H9 (cell line): ENCODE measurements at regions not wholly inside any gene's neighbourhood (a gene's known extent, or its start where the extent isn't known, plus 50 kb on each side); places are given as distances from the start of the nearest gene placed in this dataset.

Source experiments
- DNase-seq: peaks from one replicate; pipeline ENCODE4 v3.0.0-alpha.2; 2017
- H2AFZ ChIP-seq: one replicate; pipeline ENCODE4 v1.6.1; 2013; ENCODE audit warnings: mild to moderate bottlenecking, low read length, control low read depth, moderate library complexity
- H2AK5ac ChIP-seq: 2 replicates; pipeline ENCODE4 v1.6.1; 2013; ENCODE audit warnings: low read length, control low read depth, mixed read lengths; ENCODE audit not compliant: insufficient read length
- H2BK120ac ChIP-seq: one replicate; pipeline ENCODE4 v1.6.1; 2013; ENCODE audit warnings: low read depth, mild to moderate bottlenecking, low read length, control low read depth, inconsistent platforms; ENCODE audit not compliant: poor library complexity, severe bottlenecking
- H2BK12ac ChIP-seq: 2 replicates; pipeline ENCODE4 v1.6.1; 2013; ENCODE audit warnings: low read length, control low read depth, mixed read lengths, low read depth; ENCODE audit not compliant: insufficient read length
- H2BK15ac ChIP-seq: 2 replicates; pipeline ENCODE4 v1.6.1; 2013; ENCODE audit warnings: low read depth, low read length, control low read depth
- H2BK20ac ChIP-seq: one replicate; pipeline ENCODE4 v1.6.1; 2013; ENCODE audit warnings: low read depth, mild to moderate bottlenecking, low read length, control low read depth, inconsistent platforms; ENCODE audit not compliant: poor library complexity, severe bottlenecking
- H2BK5ac ChIP-seq: 2 replicates; pipeline ENCODE4 v1.6.1; 2013; ENCODE audit warnings: low read length, control low read depth, mixed read lengths; ENCODE audit not compliant: insufficient read length
- H3K14ac ChIP-seq: 2 replicates; pipeline ENCODE4 v1.6.1; 2013; ENCODE audit warnings: low read length, control low read depth; ENCODE audit not compliant: insufficient read depth
- H3K18ac ChIP-seq: 2 replicates; pipeline ENCODE4 v1.6.1; 2013; ENCODE audit warnings: low read depth, mild to moderate bottlenecking, mixed read lengths, low read length, control low read depth; ENCODE audit not compliant: insufficient read length
- H3K23ac ChIP-seq: 2 replicates; pipeline ENCODE4 v1.6.1; 2013; ENCODE audit warnings: low read length, control low read depth, mixed read lengths, low read depth; ENCODE audit not compliant: insufficient read length
- H3K23me2 ChIP-seq: 2 replicates; pipeline ENCODE4 v1.6.1; 2013; ENCODE audit warnings: low read depth, mild to moderate bottlenecking, mixed read lengths, low read length, control low read depth; ENCODE audit not compliant: insufficient read length, poor library complexity, severe bottlenecking
- H3K27ac ChIP-seq: 2 replicates; pipeline ENCODE4 v1.5.1; 2013; ENCODE audit warnings: low read length, control low read depth, mixed read lengths, low read depth; ENCODE audit not compliant: insufficient read length
- H3K27me3 ChIP-seq: 2 replicates; pipeline ENCODE4 v1.6.1; 2013; ENCODE audit warnings: low read length, control low read depth, inconsistent platforms; ENCODE audit not compliant: insufficient read depth
- H3K4ac ChIP-seq: 2 replicates; pipeline ENCODE4 v1.6.1; 2013; ENCODE audit warnings: low read depth, mild to moderate bottlenecking, control low read depth, inconsistent platforms, low read length, moderate library complexity
- H3K4me1 ChIP-seq: 2 replicates; pipeline ENCODE4 v1.6.1; 2013; ENCODE audit warnings: low read length, control low read depth, inconsistent platforms; ENCODE audit not compliant: insufficient read depth
- H3K4me2 ChIP-seq: 2 replicates; pipeline ENCODE4 v1.6.1; 2013; ENCODE audit warnings: low read length, control low read depth, mixed read lengths; ENCODE audit not compliant: insufficient read length, insufficient read depth
- H3K56ac ChIP-seq: 2 replicates; pipeline ENCODE4 v1.6.1; 2013; ENCODE audit warnings: low read depth, mild to moderate bottlenecking, mixed read lengths, low read length, control low read depth; ENCODE audit not compliant: insufficient read length
- H3K79me1 ChIP-seq: 2 replicates; pipeline ENCODE4 v1.6.1; 2013; ENCODE audit warnings: low read depth, mild to moderate bottlenecking, moderate library complexity, low read length, control low read depth, inconsistent platforms; ENCODE audit not compliant: insufficient read depth, poor library complexity, severe bottlenecking
- H3K79me2 ChIP-seq: 2 replicates; pipeline ENCODE4 v1.6.1; 2013; ENCODE audit warnings: low read length, control low read depth, inconsistent platforms; ENCODE audit not compliant: insufficient read depth
- H3K9ac ChIP-seq: 2 replicates; pipeline ENCODE4 v1.6.1; 2013; ENCODE audit warnings: low read length, control low read depth, mixed read lengths; ENCODE audit not compliant: insufficient read length; ENCODE audit errors: extremely low read depth
- H3K9me3 ChIP-seq: one replicate; pipeline ENCODE4 v1.6.1; 2013; ENCODE audit warnings: low read depth, low read length, inconsistent platforms; ENCODE audit not compliant: control insufficient read depth
- H3T11ph ChIP-seq: one replicate; pipeline ENCODE4 v1.6.1; 2013; ENCODE audit warnings: mild to moderate bottlenecking, low read length, control low read depth, inconsistent platforms
- H4K20me1 ChIP-seq: one replicate; pipeline ENCODE4 v1.6.1; 2013; ENCODE audit not compliant: control insufficient read depth, insufficient read length, insufficient read depth
- H4K5ac ChIP-seq: 2 replicates; pipeline ENCODE4 v1.6.1; 2013; ENCODE audit warnings: low read depth, mild to moderate bottlenecking, mixed read lengths, low read length, control low read depth; ENCODE audit not compliant: insufficient read length
- H4K8ac ChIP-seq: replicated peaks from 2 replicates; pipeline ENCODE4 v1.6.1; 2013; ENCODE audit warnings: low read length, control low read depth, mixed read lengths, low read depth; ENCODE audit not compliant: insufficient read length
- H4K91ac ChIP-seq: 2 replicates; pipeline ENCODE4 v1.6.1; 2013; ENCODE audit warnings: low read depth, mild to moderate bottlenecking, moderate library complexity, mixed read lengths, low read length, control low read depth; ENCODE audit not compliant: insufficient read length
- H3K27ac Mint-ChIP-seq, 3 experiments: 2 replicates in 2 of 3; 3 replicates in 1 of 3; pipeline ENCODE4 v1.8.0; 2020 to 2021; ENCODE audit warnings: mixed read lengths in 3 of 3, mild to moderate bottlenecking in 1 of 3, moderate library complexity in 1 of 3
- H3K27me3 Mint-ChIP-seq: 2 replicates; pipeline ENCODE4 v1.8.0; 2021; ENCODE audit warnings: low read depth, mild to moderate bottlenecking, moderate library complexity, mixed read lengths
- H3K36me3 Mint-ChIP-seq, 3 experiments: 2 replicates in 2 of 3; 3 replicates in 1 of 3; pipeline ENCODE4 v1.8.0; 2020 to 2021; ENCODE audit warnings: low read depth in 3 of 3, mixed read lengths in 3 of 3; ENCODE audit not compliant: insufficient read depth in 1 of 3
- H3K4me1 Mint-ChIP-seq, 2 experiments: 2 replicates each; pipeline ENCODE4 v1.8.0; 2020; ENCODE audit warnings: mixed read lengths in 2 of 2
- H3K4me3 Mint-ChIP-seq, 2 experiments: 2 replicates in 1 of 2; 3 replicates in 1 of 2; pipeline ENCODE4 v1.8.0; 2020 to 2021; ENCODE audit warnings: mild to moderate bottlenecking in 2 of 2, mixed read lengths in 2 of 2, moderate library complexity in 1 of 2
- H3K9me3 Mint-ChIP-seq, 2 experiments: 2 replicates in 1 of 2; 3 replicates in 1 of 2; pipeline ENCODE4 v1.8.0; 2020; ENCODE audit warnings: mild to moderate bottlenecking in 2 of 2, mixed read lengths in 2 of 2, moderate library complexity in 1 of 2
- CTCF ChIP-seq: fragments of 200-600 bp; sonication (generic); conservative IDR thresholded peaks from 3 replicates; pipeline ENCODE4 v1.8.0; 2021; ENCODE audit warnings: antibody characterized with exemption, mild to moderate bottlenecking
- WGBS: extraction: QIAGEN DNeasy Blood & Tissue Kit; methylation state at CpG from one replicate; pipeline ENCODE4 v1.1.7; 2013; ENCODE audit warnings: missing lambda C conversion rate, low lambda C conversion rate, mixed read lengths; ENCODE audit not compliant: insufficient read length; ENCODE audit errors: extremely low coverage; 5-methylcytosine and 5-hydroxymethylcytosine counted together

DNA sequence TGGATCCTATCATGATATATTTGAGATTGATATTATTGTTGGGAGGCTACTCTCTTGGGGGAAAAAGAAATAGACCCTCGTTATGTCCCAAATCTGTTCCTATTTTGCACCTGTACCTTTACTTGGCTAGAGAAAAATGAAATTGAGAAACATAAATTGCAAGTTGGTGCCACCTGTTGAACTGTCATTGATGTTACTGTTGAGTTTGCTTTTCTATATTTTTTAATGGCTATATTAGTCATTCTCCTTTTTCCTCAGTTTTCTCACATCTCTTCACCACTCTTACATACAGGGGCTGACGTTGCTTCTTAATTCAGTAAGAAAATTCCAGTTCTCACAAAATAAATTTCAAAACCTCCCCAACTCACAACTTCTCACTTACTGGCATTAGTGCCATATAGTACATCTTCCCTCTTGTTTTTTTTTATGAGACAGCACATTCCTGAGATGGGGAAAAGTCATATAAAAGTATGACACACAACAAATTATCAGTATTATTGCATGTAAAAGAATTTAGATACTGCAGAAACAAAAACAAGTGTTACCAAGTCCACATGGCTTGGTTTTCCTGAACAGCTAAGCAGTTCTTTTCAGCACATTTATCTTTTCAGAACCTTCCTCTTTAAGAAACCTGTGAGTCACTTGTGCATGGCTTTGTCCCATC lies 348.3 kb upstream of the DSEL start:
- Histone ChIP-seq H3K9me3 (no peaks in the 10 kb centered on the region), H3K27ac (no peak overlapping the region), H3K4me1 (no peaks in the 10 kb centered on the region), H3K23me2 (no peaks in the 10 kb centered on the region), H4K5ac (no peak overlapping the region), H3K18ac (no peak overlapping the region), H2BK5ac (no peak overlapping the region), H3K23ac (no peak overlapping the region), H4K20me1 (no peaks in the 10 kb centered on the region), H4K8ac (no peak overlapping the region), H3T11ph (no peak overlapping the region), H3K27me3 (no peaks in the 10 kb centered on the region), H2AK5ac (no peak overlapping the region), H2BK15ac (no peak overlapping the region), H3K56ac (no peak overlapping the region), H3K14ac (no peak overlapping the region), H2BK12ac (no peak overlapping the region), H3K79me1 (no peaks in the 10 kb centered on the region), H2BK120ac (no peak overlapping the region), H3K4ac (no peak overlapping the region), H3K4me2 (no peak overlapping the region), H3K79me2 (no peaks in the 10 kb centered on the region), H3K9ac (no peak overlapping the region), H2AFZ (no peak overlapping the region), H4K91ac (no peak overlapping the region), H2BK20ac (no peak overlapping the region)
- Mint-ChIP-seq H3K9me3 (peaks cover 0 to 5% of the 10 kb centered on the region in 2 experiments; a peak in 4 of 5 replicates), H3K4me1 (peaks cover 7 to 8% of the 10 kb centered on the region in 2 experiments), H3K27me3 (no peaks in the 10 kb centered on the region), H3K27ac (no peak overlapping the region), H3K4me3 (no peak overlapping the region), H3K36me3 (no peaks in the 10 kb centered on the region)
- no peak for DNase-seq
- no peak for TF ChIP-seq CTCF
- WGBS = no CpG with 5 or more reads among the region's 2 CpGs
